ENCODE measurements at regions not wholly inside any gene's neighbourhood (a gene's known extent, or its start where the extent isn't known, plus 50 kb on each side); places are given as distances from the start of the nearest gene placed in this dataset.

GRCh38 chr10:128714644-128715415 is 588.6 kb upstream of the MKI67 start:
- Histone ChIP-seq H3K4me1 (ENCODE audit: low read length) (no peaks in the 10 kb centered on the region), H3K4me2 (ENCODE audit: low read depth, low read length, poor library complexity, severe bottlenecking) (no peak overlapping the region), H3K36me3 (ENCODE audit: insufficient read depth, low read length) (no peaks in the 10 kb centered on the region), H3K9me3 (ENCODE audit: low read length) (no peaks in the 10 kb centered on the region), H3K9me2 (replicated peaks; ENCODE audit: insufficient read depth, low read length) (no peaks in the 10 kb centered on the region), H3K79me2 (ENCODE audit: low read length) (no peaks in the 10 kb centered on the region), H3K27me3 (ENCODE audit: low read length) (no peaks in the 10 kb centered on the region), H4K20me1 (ENCODE audit: insufficient read depth, low read depth, low read length) (no peaks in the 10 kb centered on the region), H3K27ac (ENCODE audit: low read length) (no peak overlapping the region), H3K4me3 (ENCODE audit: low read length) (no peak overlapping the region), H2AFZ (ENCODE audit: low read length) (no peak overlapping the region), H3K9ac (ENCODE audit: low read length) (no peak overlapping the region)
- DNase-seq = no peak

- Histone ChIP-seq H3K9me2 (replicated peaks; ENCODE audit: insufficient read depth, low read length) (no peaks in the 10 kb centered on the region), H3K9me3 (ENCODE audit: low read length) (no peaks in the 10 kb centered on the region), H3K27ac (ENCODE audit: low read length) (no peak overlapping the region), H2AFZ (ENCODE audit: low read length) (no peak overlapping the region), H3K9ac (ENCODE audit: low read length) (no peak overlapping the region), H3K4me2 (ENCODE audit: low read depth, low read length, poor library complexity, severe bottlenecking) (no peak overlapping the region), H4K20me1 (ENCODE audit: insufficient read depth, low read depth, low read length) (no peaks in the 10 kb centered on the region), H3K4me3 (ENCODE audit: low read length) (no peak overlapping the region), H3K27me3 (ENCODE audit: low read length) (no peaks in the 10 kb centered on the region), H3K79me2 (ENCODE audit: low read length) (no peaks in the 10 kb centered on the region), H3K4me1 (ENCODE audit: low read length) (no peaks in the 10 kb centered on the region), H3K36me3 (ENCODE audit: insufficient read depth, low read length) (no peaks in the 10 kb centered on the region)
- DNase-seq = no peak
These were observed 590.0 kb upstream of the MKI67 start for GRCh38 chr10:128716181-128716580.

- H3K79me2 ChIP-seq (ENCODE audit: low read length) = no peaks in the 10 kb centered on the region
- DNase-seq = no peak
- no peaks in the 10 kb centered on the region for H3K36me3 ChIP-seq (ENCODE audit: insufficient read depth, low read length)
- H3K27me3 ChIP-seq (ENCODE audit: low read length) = no peaks in the 10 kb centered on the region
- H3K9me3 ChIP-seq (ENCODE audit: low read length) = no peaks in the 10 kb centered on the region
- no peak overlapping the region for H3K9ac ChIP-seq (ENCODE audit: low read length)
- no peaks in the 10 kb centered on the region for H3K9me2 ChIP-seq (replicated peaks; ENCODE audit: insufficient read depth, low read length)
- no peak overlapping the region for H2AFZ ChIP-seq (ENCODE audit: low read length)
- H3K4me2 ChIP-seq (ENCODE audit: low read depth, low read length, poor library complexity, severe bottlenecking) = no peak overlapping the region
- H3K4me1 ChIP-seq (ENCODE audit: low read length) = no peaks in the 10 kb centered on the region
- H3K27ac ChIP-seq (ENCODE audit: low read length) = no peak overlapping the region
- H4K20me1 ChIP-seq (ENCODE audit: insufficient read depth, low read depth, low read length) = no peaks in the 10 kb centered on the region
- no peak overlapping the region for H3K4me3 ChIP-seq (ENCODE audit: low read length)
These were observed 595.8 kb upstream of the MKI67 start for GRCh38 chr10:128721963-128722445.

- no peaks in the 10 kb centered on the region for H3K27me3 ChIP-seq (ENCODE audit: low read length)
- no peak overlapping the region for H3K27ac ChIP-seq (ENCODE audit: low read length)
- no peak for DNase-seq
- no peak overlapping the region for H3K4me3 ChIP-seq (ENCODE audit: low read length)
- no peaks in the 10 kb centered on the region for H3K36me3 ChIP-seq (ENCODE audit: insufficient read depth, low read length)
- H3K9ac ChIP-seq (ENCODE audit: low read length) = no peak overlapping the region
- H2AFZ ChIP-seq (ENCODE audit: low read length) = no peak overlapping the region
- no peaks in the 10 kb centered on the region for H3K9me3 ChIP-seq (ENCODE audit: low read length)
- H3K79me2 ChIP-seq (ENCODE audit: low read length) = no peaks in the 10 kb centered on the region
- H4K20me1 ChIP-seq (ENCODE audit: insufficient read depth, low read depth, low read length) = no peaks in the 10 kb centered on the region
- no peaks in the 10 kb centered on the region for H3K9me2 ChIP-seq (replicated peaks; ENCODE audit: insufficient read depth, low read length)
- no peaks in the 10 kb centered on the region for H3K4me1 ChIP-seq (ENCODE audit: low read length)
- no peak overlapping the region for H3K4me2 ChIP-seq (ENCODE audit: low read depth, low read length, poor library complexity, severe bottlenecking)
These were observed 596.7 kb upstream of the MKI67 start for GRCh38 chr10:128722947-128723346.

- Histone ChIP-seq H3K27ac (ENCODE audit: low read length) (no peak overlapping the region), H2AFZ (ENCODE audit: low read length) (no peak overlapping the region), H3K4me3 (ENCODE audit: low read length) (no peak overlapping the region), H4K20me1 (ENCODE audit: insufficient read depth, low read depth, low read length) (no peaks in the 10 kb centered on the region), H3K36me3 (ENCODE audit: insufficient read depth, low read length) (no peaks in the 10 kb centered on the region), H3K27me3 (ENCODE audit: low read length) (no peaks in the 10 kb centered on the region), H3K4me1 (ENCODE audit: low read length) (no peaks in the 10 kb centered on the region), H3K9ac (ENCODE audit: low read length) (no peak overlapping the region), H3K9me2 (replicated peaks; ENCODE audit: insufficient read depth, low read length) (no peaks in the 10 kb centered on the region), H3K4me2 (ENCODE audit: low read depth, low read length, poor library complexity, severe bottlenecking) (no peak overlapping the region), H3K9me3 (ENCODE audit: low read length) (no peaks in the 10 kb centered on the region), H3K79me2 (ENCODE audit: low read length) (no peaks in the 10 kb centered on the region)
- DNase-seq = no peak
These were observed 597.5 kb upstream of the MKI67 start for GRCh38 chr10:128723631-128724205.

- Histone ChIP-seq H3K9ac (ENCODE audit: low read length) (no peak overlapping the region), H3K79me2 (ENCODE audit: low read length) (no peaks in the 10 kb centered on the region), H3K9me2 (replicated peaks; ENCODE audit: insufficient read depth, low read length) (no peaks in the 10 kb centered on the region), H3K4me3 (ENCODE audit: low read length) (no peak overlapping the region), H3K4me2 (ENCODE audit: low read depth, low read length, poor library complexity, severe bottlenecking) (no peak overlapping the region), H2AFZ (ENCODE audit: low read length) (no peak overlapping the region), H3K9me3 (ENCODE audit: low read length) (no peaks in the 10 kb centered on the region), H3K27me3 (ENCODE audit: low read length) (no peaks in the 10 kb centered on the region), H3K27ac (ENCODE audit: low read length) (no peak overlapping the region), H4K20me1 (ENCODE audit: insufficient read depth, low read depth, low read length) (no peaks in the 10 kb centered on the region), H3K4me1 (ENCODE audit: low read length) (peaks cover 3% of the 10 kb centered on the region), H3K36me3 (ENCODE audit: insufficient read depth, low read length) (no peaks in the 10 kb centered on the region)
- DNase-seq = no peak
These were observed 599.3 kb upstream of the MKI67 start for GRCh38 chr10:128725531-128725930.

- Histone ChIP-seq H3K4me1 (ENCODE audit: low read length) (peaks cover 3% of the 10 kb centered on the region), H3K36me3 (ENCODE audit: insufficient read depth, low read length) (no peaks in the 10 kb centered on the region), H2AFZ (ENCODE audit: low read length) (no peak overlapping the region), H4K20me1 (ENCODE audit: insufficient read depth, low read depth, low read length) (no peaks in the 10 kb centered on the region), H3K27ac (ENCODE audit: low read length) (no peak overlapping the region), H3K27me3 (ENCODE audit: low read length) (no peaks in the 10 kb centered on the region), H3K4me2 (ENCODE audit: low read depth, low read length, poor library complexity, severe bottlenecking) (no peak overlapping the region), H3K9me3 (ENCODE audit: low read length) (no peaks in the 10 kb centered on the region), H3K9me2 (replicated peaks; ENCODE audit: insufficient read depth, low read length) (no peaks in the 10 kb centered on the region), H3K9ac (ENCODE audit: low read length) (no peak overlapping the region), H3K79me2 (ENCODE audit: low read length) (no peaks in the 10 kb centered on the region), H3K4me3 (ENCODE audit: low read length) (no peak overlapping the region)
- DNase-seq = no peak
These were observed 600.9 kb upstream of the MKI67 start for GRCh38 chr10:128727114-128727513.

- no peak overlapping the region for H3K9ac ChIP-seq (ENCODE audit: low read length)
- H3K4me1 ChIP-seq (ENCODE audit: low read length) = peaks cover 3% of the 10 kb centered on the region
- no peak overlapping the region for H3K27ac ChIP-seq (ENCODE audit: low read length)
- no peak for DNase-seq
- H3K36me3 ChIP-seq (ENCODE audit: insufficient read depth, low read length) = no peaks in the 10 kb centered on the region
- H3K9me2 ChIP-seq (replicated peaks; ENCODE audit: insufficient read depth, low read length) = no peaks in the 10 kb centered on the region
- no peaks in the 10 kb centered on the region for H3K79me2 ChIP-seq (ENCODE audit: low read length)
- no peak overlapping the region for H2AFZ ChIP-seq (ENCODE audit: low read length)
- no peak overlapping the region for H3K4me2 ChIP-seq (ENCODE audit: low read depth, low read length, poor library complexity, severe bottlenecking)
- H3K4me3 ChIP-seq (ENCODE audit: low read length) = no peak overlapping the region
- no peaks in the 10 kb centered on the region for H3K27me3 ChIP-seq (ENCODE audit: low read length)
- no peaks in the 10 kb centered on the region for H3K9me3 ChIP-seq (ENCODE audit: low read length)
- H4K20me1 ChIP-seq (ENCODE audit: insufficient read depth, low read depth, low read length) = no peaks in the 10 kb centered on the region
These were observed 603.7 kb upstream of the MKI67 start for GRCh38 chr10:128729910-128730420.
